PC-9 (cell line): ENCODE measurements at regions not wholly inside any gene's neighbourhood (a gene's known extent, or its start where the extent isn't known, plus 50 kb on each side); places are given as distances from the start of the nearest gene placed in this dataset.

Source experiments
- CTCF ChIP-seq: fragments of 200-600 bp; sonication (generic); conservative IDR thresholded peaks from 2 replicates; pipeline ENCODE4 v1.6.1; 2017; ENCODE audit warnings: mixed run types, antibody characterized with exemption, mild to moderate bottlenecking, moderate library complexity
- EZH2 ChIP-seq: fragments of 200-600 bp; sonication (generic); IDR thresholded peaks from 2 replicates; pipeline ENCODE4 v1.8.0; 2017; ENCODE audit warnings: antibody characterized with exemption, low read depth

GRCh38 chr5:57695706-57696388 lies 213.2 kb upstream of the ACTBL2 start:
- TF ChIP-seq CTCF: no peak
- TF ChIP-seq EZH2: no peak
